Renal cortex interstitium (tissue), 11 donors: ENCODE measurements at regions not wholly inside any gene's neighbourhood (a gene's known extent, or its start where the extent isn't known, plus 50 kb on each side); places are given as distances from the start of the nearest gene placed in this dataset.

ENCODE experiments used
- DNase-seq, 11 donors: peaks; one replicate each; pipeline ENCODE4 v3.0.0-alpha.2; 2013; ENCODE audit warnings: low read depth in 9 of 11, low spot score in 4 of 11; ENCODE audit errors: extremely low read depth in 1 of 11

DNA sequence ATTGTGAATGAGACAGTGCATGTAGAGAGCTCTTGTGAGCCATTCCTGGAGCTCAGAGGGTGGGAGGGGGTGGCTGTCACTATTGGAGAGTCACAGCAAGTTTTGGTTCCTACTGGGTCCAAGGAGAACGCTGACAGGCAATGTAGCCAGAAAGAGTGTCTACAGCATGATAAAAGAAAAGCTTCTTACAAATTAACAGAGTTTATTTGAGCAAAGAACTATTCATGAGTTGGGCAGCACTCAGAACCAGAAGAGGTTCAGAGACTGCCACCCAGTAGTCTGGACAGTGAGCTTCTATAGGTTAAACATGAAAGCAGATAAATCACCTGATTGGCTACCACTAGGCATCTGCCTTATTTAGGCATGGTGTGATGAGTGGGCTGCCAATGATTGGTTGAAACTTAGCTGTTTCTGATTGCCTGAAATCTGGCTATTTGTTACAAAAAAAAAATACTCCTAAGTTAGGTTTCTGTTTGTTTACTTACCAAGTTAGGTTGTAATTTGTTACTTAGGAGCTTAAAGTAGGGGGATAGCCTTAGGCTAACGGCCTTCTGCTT, 473.4 kb downstream of the PREX1 start:
- no peak for DNase-seq

GRCh38 chr20:48352628-48353027, 475.2 kb downstream of the PREX1 start:
- no peak for DNase-seq

DNA sequence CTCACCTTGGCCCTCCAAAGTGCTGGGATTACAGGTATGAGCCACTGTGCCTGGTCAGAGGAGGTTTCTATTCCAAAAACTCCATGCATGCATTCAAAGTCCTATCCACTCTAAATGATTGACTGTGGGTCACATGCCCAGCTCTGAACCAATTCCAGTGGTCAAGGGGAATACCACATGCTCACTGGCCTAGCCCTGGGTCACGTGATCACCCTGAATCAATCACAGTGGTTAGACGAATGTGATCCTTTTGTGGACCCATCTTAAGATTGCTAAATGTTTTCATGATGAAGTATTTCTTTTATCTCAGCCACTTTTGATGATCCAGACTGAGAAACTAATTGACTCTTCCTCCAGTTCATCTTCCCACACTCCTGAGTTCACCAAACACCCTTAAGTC, 475.8 kb downstream of the PREX1 start:
- DNase-seq: no peak

GRCh38 chr20:48350313-48350988, 477.3 kb downstream of the PREX1 start:
- DNase-seq: no peak

- DNase-seq: no peak
Observed at GRCh38 chr20:48349656-48350055, 478.1 kb downstream of the PREX1 start.

DNA sequence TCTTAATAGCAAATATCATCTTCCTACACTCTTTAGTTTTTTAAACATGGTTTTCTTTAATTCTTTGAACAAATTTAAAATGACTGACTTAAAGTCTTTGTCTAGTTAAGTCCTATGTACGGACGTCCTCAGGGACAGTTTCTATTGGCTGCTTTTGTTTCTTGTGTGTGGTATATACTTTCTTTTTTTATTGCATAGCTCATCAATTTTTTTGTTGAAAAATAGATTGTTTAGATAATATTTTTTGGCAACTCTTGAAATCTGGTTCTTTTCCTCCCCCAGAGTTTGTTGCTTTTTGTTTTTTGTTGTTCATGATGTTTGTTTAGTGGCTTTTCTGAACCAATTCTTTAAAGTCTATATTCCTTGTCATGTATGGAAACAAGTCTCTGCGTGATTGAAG, 479.8 kb downstream of the PREX1 start:
- DNase-seq: no peak

GRCh38 chr20:48342822-48343513, 484.8 kb downstream of the PREX1 start:
- no peak for DNase-seq

DNA sequence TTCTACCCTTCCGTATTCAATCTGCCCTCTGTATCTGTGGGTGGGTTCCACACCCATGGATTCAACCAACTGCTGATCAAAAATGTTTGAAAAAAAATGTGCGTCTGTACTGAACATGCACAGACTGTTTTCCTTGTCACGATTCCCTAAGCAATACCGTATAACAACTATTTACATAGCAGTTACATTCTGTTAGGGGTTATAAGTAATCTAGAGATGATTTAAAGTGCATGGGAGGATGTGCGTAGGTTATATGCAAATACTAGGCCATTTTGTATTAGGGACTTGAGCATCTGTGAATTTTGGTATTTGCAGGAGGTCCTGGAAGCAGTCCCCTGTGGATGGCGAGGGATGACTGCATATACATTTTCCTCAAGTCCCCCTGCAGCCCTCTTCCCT, 486.9 kb downstream of the PREX1 start:
- no peak for DNase-seq

DNA sequence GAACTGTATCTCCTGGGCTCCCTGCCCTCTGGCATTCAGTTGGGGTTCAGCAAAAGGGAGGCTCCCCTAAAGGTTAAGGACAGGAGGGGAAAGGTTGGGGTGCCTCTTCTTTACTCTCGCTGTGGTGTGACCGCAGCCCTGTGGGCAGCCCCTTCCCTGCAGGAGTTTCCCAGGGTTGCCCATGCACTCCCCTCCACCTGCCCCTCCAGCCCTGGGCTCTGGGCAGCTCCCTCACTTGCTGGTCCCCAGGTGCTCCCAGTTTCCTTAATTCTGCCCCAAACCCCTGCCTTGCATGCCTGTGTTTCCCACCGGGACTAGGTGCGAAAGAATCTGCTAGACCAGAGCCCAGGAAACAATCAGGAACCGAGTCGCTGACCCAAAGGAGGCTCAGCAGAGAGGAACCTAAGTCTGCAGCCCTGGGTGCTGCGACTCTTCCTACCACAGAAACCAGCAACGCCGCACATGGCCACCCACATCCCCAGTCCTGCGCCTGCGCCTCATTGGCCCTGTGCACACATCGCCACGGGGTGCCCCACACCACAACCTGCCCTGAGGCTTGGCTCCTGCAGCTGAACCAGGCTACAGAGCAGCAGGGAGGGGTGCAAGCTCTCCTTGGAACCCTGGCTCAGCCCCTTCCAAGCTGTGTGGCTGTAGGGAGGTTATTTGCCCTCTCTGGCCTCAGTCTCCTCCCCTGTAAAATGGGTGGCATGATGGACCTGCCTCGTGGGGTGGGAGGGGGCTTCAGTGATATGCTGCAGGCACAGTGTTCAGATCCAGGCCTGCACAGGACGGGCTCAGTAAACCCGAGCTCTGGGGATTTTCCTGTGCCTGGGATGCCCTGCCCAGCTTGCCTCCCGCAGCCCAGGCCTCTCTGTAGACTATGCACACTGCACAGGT, 487.6 kb downstream of the PREX1 start:
- DNase-seq: no peak

DNA sequence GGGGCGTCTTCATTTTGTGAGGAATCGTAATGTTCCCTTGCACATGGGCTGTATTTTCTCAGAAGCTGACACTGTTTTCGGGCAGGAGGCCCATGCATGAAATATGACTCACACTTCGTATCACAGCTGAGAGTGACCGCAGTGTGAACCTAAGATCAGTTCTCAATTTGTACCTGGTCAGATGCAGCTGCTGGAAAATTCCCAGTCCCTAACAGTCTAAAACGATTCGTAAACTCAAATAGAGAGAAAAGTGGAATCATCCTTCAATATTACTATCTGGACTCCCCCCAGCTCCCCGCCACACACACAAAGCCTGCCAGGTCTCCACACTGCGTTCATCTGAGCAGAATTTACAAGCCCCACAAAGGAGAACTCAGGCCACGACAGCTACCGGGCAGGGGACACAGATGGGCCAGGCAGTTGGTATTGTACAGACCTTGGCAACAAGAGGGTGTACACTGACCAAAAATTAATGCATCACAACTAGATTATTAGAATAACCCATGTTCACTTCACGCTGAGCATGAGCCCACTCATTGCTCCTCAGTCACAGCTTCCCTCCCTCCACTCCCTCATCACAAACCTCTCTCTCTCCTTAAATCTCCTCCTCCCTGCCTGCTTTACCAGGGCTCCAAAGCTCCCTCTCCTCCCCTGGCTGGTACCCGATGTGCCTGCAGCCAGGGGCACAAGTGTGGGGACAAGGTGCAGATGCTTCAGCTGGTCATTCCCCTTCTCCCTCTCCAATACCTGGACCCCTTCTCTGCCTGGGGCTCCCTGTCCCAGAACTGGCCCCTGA, 488.4 kb downstream of the PREX1 start:
- DNase-seq: peak in 1 of 11 donors; percentile 32

- DNase-seq: no peak
Observed at GRCh38 chr20:48338717-48339116, 489.1 kb downstream of the PREX1 start.

DNA sequence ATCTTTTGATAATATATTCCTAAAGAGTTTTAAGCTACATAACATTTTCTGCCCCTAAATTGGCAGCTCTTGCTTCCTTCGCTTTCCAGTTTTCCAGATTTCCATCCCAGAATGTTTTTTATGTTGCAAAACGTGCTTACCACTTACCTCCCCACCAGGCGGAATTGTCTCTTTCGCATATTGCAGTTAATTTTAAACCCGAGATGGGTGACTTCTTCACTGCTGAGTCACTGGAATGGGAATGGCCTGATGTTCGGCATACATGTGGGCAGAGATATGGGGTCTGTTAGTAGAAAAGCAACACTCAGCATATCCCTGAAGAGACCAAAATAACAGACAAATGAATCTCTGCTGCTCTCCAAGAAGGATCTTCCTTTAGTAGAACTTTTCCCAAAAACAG, 491.2 kb downstream of the PREX1 start:
- no peak for DNase-seq

GRCh38 chr20:48335308-48336050, 492.3 kb downstream of the PREX1 start:
- no peak for DNase-seq

GRCh38 chr20:48333707-48334106, 494.1 kb downstream of the PREX1 start:
- no peak for DNase-seq

DNA sequence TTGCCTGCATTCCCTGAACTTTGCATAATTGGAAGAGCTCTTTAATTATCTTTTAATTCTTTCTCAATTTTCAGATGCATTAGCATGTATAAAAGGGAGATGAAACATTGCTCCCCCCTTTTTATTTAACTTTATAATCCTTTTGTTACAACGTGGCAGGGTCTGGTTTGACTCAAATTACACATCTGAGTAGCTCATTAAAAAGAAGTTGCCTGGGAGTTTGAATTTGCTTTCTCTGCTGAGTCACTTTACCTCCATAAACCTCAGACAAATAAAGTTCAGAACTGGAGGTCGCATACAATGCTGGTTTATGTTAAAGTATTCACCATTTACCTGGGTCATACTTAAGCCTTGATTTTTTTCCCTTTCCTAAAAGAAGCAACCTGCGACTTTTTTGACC, 495.2 kb downstream of the PREX1 start:
- DNase-seq: no peak

- DNase-seq: no peak
Observed at GRCh38 chr20:48331518-48332286, 496.1 kb downstream of the PREX1 start.
